Large intestine (tissue), 3 donors: ENCODE measurements at regions not wholly inside any gene's neighbourhood (a gene's known extent, or its start where the extent isn't known, plus 50 kb on each side); places are given as distances from the start of the nearest gene placed in this dataset.

Experiments used
- DNase-seq, 2 donors: peaks; one replicate each; pipeline versions ENCODE4 v3.0.0 to v3.0.0-alpha.2; 2013
- H3K27ac ChIP-seq: one replicate; pipeline ENCODE4 v1.5.1; 2013; ENCODE audit warnings: low read length
- H3K27me3 ChIP-seq: 2 replicates; pipeline ENCODE4 v1.6.1; 2013; ENCODE audit warnings: low read length; ENCODE audit not compliant: control insufficient read depth, insufficient read depth
- H3K36me3 ChIP-seq: 2 replicates; pipeline ENCODE4 v1.6.1; 2013; ENCODE audit warnings: low read length; ENCODE audit not compliant: control insufficient read depth, insufficient read depth
- H3K4me1 ChIP-seq: one replicate; pipeline ENCODE4 v1.6.1; 2013; ENCODE audit warnings: low read length; ENCODE audit not compliant: control insufficient read depth, insufficient read depth
- H3K4me3 ChIP-seq: one replicate; pipeline ENCODE4 v1.5.1; 2013; ENCODE audit warnings: low read length
- H3K9me3 ChIP-seq: one replicate; pipeline ENCODE4 v1.6.1; 2013; ENCODE audit warnings: mild to moderate bottlenecking, low read depth, low read length, moderate library complexity; ENCODE audit not compliant: control insufficient read depth
- WGBS: methylation state at CpG from one replicate; pipeline ENCODE4 v1.1.5; 2013; ENCODE audit warnings: low lambda C conversion rate; ENCODE audit not compliant: insufficient coverage; 5-methylcytosine and 5-hydroxymethylcytosine counted together

- H3K4me3 ChIP-seq = no peak overlapping the region
- H3K27me3 ChIP-seq = no peaks in the 10 kb centered on the region
- no peak for DNase-seq
- WGBS = no CpG with 5 or more reads among the region's 3 CpGs
- no peaks in the 10 kb centered on the region for H3K36me3 ChIP-seq
- H3K27ac ChIP-seq = no peak overlapping the region
- no peaks in the 10 kb centered on the region for H3K9me3 ChIP-seq
- no peaks in the 10 kb centered on the region for H3K4me1 ChIP-seq
These were observed 1910.2 kb upstream of the PRR20A start for GRCh38 chr13:55230570-55230908.

- WGBS = no CpG with 5 or more reads among the region's 5 CpGs
These were observed 1906.4 kb upstream of the PRR20A start for GRCh38 chr13:55234311-55234710.

GRCh38 chr13:55245005-55245644 is 1895.6 kb upstream of the PRR20A start:
- WGBS = no CpG with 5 or more reads among the region's 4 CpGs
- Histone ChIP-seq H3K27ac (no peak overlapping the region), H3K4me3 (no peak overlapping the region), H3K27me3 (no peaks in the 10 kb centered on the region), H3K9me3 (peaks cover 8% of the 10 kb centered on the region), H3K36me3 (no peaks in the 10 kb centered on the region), H3K4me1 (no peaks in the 10 kb centered on the region)
- no peak for DNase-seq

More at GRCh38 chr13:55234311-55234710, 1906.4 kb upstream of the PRR20A start:
- DNase-seq = no peak
- H3K4me3 ChIP-seq = no peak overlapping the region
- H3K27ac ChIP-seq = no peak overlapping the region
- H3K4me1 ChIP-seq = no peaks in the 10 kb centered on the region
- H3K27me3 ChIP-seq = no peaks in the 10 kb centered on the region
- H3K9me3 ChIP-seq = no peaks in the 10 kb centered on the region
- H3K36me3 ChIP-seq = no peaks in the 10 kb centered on the region

GRCh38 chr13:55255236-55255635 is 1885.5 kb upstream of the PRR20A start:
- DNase-seq = no peak
- no peak overlapping the region for H3K27ac ChIP-seq
- H3K4me1 ChIP-seq = no peaks in the 10 kb centered on the region
- no peaks in the 10 kb centered on the region for H3K36me3 ChIP-seq
- no peaks in the 10 kb centered on the region for H3K9me3 ChIP-seq
- no peaks in the 10 kb centered on the region for H3K27me3 ChIP-seq
- 100% methylated on average over 3 of the region's 6 CpGs for whole genome bisulfite sequencing
- no peak overlapping the region for H3K4me3 ChIP-seq

GRCh38 chr13:55263045-55263444 is 1877.7 kb upstream of the PRR20A start:
- no CpG with 5 or more reads among the region's 1 CpG for WGBS
- no peaks in the 10 kb centered on the region for H3K27me3 ChIP-seq
- no peaks in the 10 kb centered on the region for H3K4me1 ChIP-seq
- H3K4me3 ChIP-seq = no peak overlapping the region
- no peak for DNase-seq
- no peaks in the 10 kb centered on the region for H3K36me3 ChIP-seq
- no peak overlapping the region for H3K27ac ChIP-seq
- H3K9me3 ChIP-seq = no peaks in the 10 kb centered on the region

- H3K4me1 ChIP-seq = no peaks in the 10 kb centered on the region
- H3K27me3 ChIP-seq = no peaks in the 10 kb centered on the region
- 29% methylated on average over 1 of the region's 2 CpGs for WGBS
- no peak overlapping the region for H3K27ac ChIP-seq
- no peaks in the 10 kb centered on the region for H3K9me3 ChIP-seq
- no peaks in the 10 kb centered on the region for H3K36me3 ChIP-seq
- peak; percentile 5 to 16 for DNase-seq
- H3K4me3 ChIP-seq = no peak overlapping the region
These were observed 1874.1 kb upstream of the PRR20A start for GRCh38 chr13:55266644-55267043.

- no peaks in the 10 kb centered on the region for H3K9me3 ChIP-seq
- no peaks in the 10 kb centered on the region for H3K27me3 ChIP-seq
- WGBS = 100% methylated on average over 1 of the region's 1 CpG
- no peaks in the 10 kb centered on the region for H3K4me1 ChIP-seq
- no peak overlapping the region for H3K4me3 ChIP-seq
- no peaks in the 10 kb centered on the region for H3K36me3 ChIP-seq
- no peak overlapping the region for H3K27ac ChIP-seq
- no peak for DNase-seq
These were observed 1842.5 kb upstream of the PRR20A start for GRCh38 chr13:55298201-55298600.

- 20% methylated on average over 2 of the region's 3 CpGs for WGBS
- Histone ChIP-seq H3K4me3 (no peak overlapping the region), H3K27me3 (no peaks in the 10 kb centered on the region), H3K4me1 (no peaks in the 10 kb centered on the region), H3K36me3 (no peaks in the 10 kb centered on the region), H3K9me3 (no peaks in the 10 kb centered on the region), H3K27ac (no peak overlapping the region)
- no peak for DNase-seq
These were observed 1838.2 kb upstream of the PRR20A start for GRCh38 chr13:55302568-55302967.

GRCh38 chr13:55307909-55308308 is 1832.8 kb upstream of the PRR20A start:
- Histone ChIP-seq H3K36me3 (no peaks in the 10 kb centered on the region), H3K4me3 (no peak overlapping the region), H3K27ac (no peak overlapping the region), H3K9me3 (no peaks in the 10 kb centered on the region), H3K27me3 (no peaks in the 10 kb centered on the region), H3K4me1 (no peaks in the 10 kb centered on the region)
- DNase-seq = no peak
- no CpG with 5 or more reads among the region's 3 CpGs for WGBS

GRCh38 chr13:55341891-55342290 is 1798.8 kb upstream of the PRR20A start:
- no peak overlapping the region for H3K4me3 ChIP-seq
- H3K27ac ChIP-seq = no peak overlapping the region
- H3K4me1 ChIP-seq = no peaks in the 10 kb centered on the region
- no peaks in the 10 kb centered on the region for H3K9me3 ChIP-seq
- no CpG with 5 or more reads among the region's 3 CpGs for WGBS
- no peaks in the 10 kb centered on the region for H3K36me3 ChIP-seq
- no peak for DNase-seq
- no peaks in the 10 kb centered on the region for H3K27me3 ChIP-seq

GRCh38 chr13:55345224-55345623 is 1795.5 kb upstream of the PRR20A start:
- Histone ChIP-seq H3K27me3 (no peaks in the 10 kb centered on the region), H3K9me3 (no peaks in the 10 kb centered on the region), H3K36me3 (no peaks in the 10 kb centered on the region), H3K4me1 (no peaks in the 10 kb centered on the region), H3K27ac (no peak overlapping the region), H3K4me3 (no peak overlapping the region)
- DNase-seq = no peak
- WGBS = 80% methylated on average over 1 of the region's 4 CpGs
